ENCODE measurements at regions not wholly inside any gene's neighbourhood (a gene's known extent, or its start where the extent isn't known, plus 50 kb on each side); places are given as distances from the start of the nearest gene placed in this dataset.

DNA sequence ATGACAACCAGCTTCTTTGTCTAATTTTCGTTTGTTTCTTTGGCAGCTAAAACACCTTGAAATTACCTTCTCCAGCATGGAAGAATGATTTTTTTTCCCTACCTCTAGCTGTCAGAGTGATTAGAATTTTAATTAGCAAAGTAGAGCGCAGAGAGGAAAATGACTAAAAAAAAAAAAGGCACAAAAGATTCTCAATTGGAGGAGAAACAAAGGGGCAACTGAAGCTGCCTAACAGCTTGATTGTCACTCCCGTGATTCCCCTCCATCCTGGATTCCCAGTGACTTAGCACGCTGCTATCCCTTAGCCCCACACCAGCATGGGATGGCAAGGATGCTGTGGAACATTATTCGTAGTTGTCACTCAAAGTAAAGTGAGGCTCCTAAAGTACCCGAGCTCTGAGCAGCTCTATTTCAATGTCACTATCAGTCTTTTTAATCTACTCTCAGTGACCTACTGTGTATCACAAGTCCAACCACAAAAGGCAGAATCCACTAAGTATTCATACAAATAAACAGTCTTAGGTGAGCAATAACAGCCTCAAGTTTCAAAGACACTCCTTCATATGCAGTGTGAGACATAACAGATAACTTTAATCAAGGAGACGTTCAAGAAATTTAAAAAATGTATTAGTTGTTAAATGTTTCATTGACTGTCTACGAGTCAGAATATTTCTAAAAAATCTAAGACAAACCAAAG lies 710.0 kb upstream of the GRAMD2B start:
- Histone ChIP-seq H3K36me3 (ENCODE audit: control insufficient read depth in 4 of 4, insufficient read depth in 4 of 4, low read length in 4 of 4) (no peaks in the 10 kb centered on the region), H3K9ac (ENCODE audit: insufficient read depth in 1 of 2, low read length in 2 of 2) (no peak overlapping the region), H3K4me1 (ENCODE audit: control insufficient read depth in 5 of 5, insufficient read depth in 5 of 5, low read length in 5 of 5) (no peaks in the 10 kb centered on the region), H3K4me3 (no peak overlapping the region), H3K27ac (ENCODE audit: low read depth in 1 of 2, low read length in 1 of 2) (no peak overlapping the region), H3K27me3 (ENCODE audit: control insufficient read depth in 3 of 3, insufficient read depth in 3 of 3, low read length in 2 of 3) (no peaks in the 10 kb centered on the region), H3K9me3 (ENCODE audit: control insufficient read depth in 4 of 4, insufficient read depth in 3 of 4, low read length in 3 of 4) (no peaks in the 10 kb centered on the region)
- TF ChIP-seq, protein P1, sequence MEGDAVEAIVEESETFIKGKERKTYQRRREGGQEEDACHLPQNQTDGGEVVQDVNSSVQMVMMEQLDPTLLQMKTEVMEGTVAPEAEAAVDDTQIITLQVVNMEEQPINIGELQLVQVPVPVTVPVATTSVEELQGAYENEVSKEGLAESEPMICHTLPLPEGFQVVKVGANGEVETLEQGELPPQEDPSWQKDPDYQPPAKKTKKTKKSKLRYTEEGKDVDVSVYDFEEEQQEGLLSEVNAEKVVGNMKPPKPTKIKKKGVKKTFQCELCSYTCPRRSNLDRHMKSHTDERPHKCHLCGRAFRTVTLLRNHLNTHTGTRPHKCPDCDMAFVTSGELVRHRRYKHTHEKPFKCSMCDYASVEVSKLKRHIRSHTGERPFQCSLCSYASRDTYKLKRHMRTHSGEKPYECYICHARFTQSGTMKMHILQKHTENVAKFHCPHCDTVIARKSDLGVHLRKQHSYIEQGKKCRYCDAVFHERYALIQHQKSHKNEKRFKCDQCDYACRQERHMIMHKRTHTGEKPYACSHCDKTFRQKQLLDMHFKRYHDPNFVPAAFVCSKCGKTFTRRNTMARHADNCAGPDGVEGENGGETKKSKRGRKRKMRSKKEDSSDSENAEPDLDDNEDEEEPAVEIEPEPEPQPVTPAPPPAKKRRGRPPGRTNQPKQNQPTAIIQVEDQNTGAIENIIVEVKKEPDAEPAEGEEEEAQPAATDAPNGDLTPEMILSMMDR (IDR thresholded peaks at IDR 0.05; ENCODE audit: control extremely low read depth, extremely low read depth), result no peak
- ATAC-seq (ENCODE audit: insufficient read depth, low FRiP score), result no peak
- DNase-seq, result no peak
- WGBS, 2 donors, result 84 to 86% methylated on average over 8 of the region's 8 CpGs

DNA sequence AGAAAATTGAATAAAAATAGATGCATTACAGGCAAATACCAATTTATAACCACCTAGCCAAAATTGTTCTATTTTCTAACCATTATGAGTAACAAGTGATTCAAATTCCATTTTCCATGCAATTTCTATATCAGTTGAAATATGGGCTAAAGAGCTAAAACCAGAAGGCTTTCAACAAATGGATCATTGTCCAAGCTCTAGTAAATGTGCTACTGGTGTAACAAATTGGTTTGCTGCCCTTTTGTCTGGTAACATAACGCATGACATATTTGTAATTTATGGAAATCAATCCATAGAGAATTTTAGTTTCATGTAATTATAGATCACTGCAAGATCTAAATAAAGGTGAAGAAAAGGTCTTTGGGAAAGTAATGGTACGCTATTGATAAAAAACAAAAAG lies 708.0 kb upstream of the GRAMD2B start:
- Histone ChIP-seq H3K27me3 (ENCODE audit: control insufficient read depth in 3 of 3, insufficient read depth in 3 of 3, low read length in 2 of 3) (no peaks in the 10 kb centered on the region), H3K4me3 (no peak overlapping the region), H3K4me1 (ENCODE audit: control insufficient read depth in 5 of 5, insufficient read depth in 5 of 5, low read length in 5 of 5) (no peaks in the 10 kb centered on the region), H3K27ac (ENCODE audit: low read depth in 1 of 2, low read length in 1 of 2) (no peak overlapping the region), H3K9ac (ENCODE audit: insufficient read depth in 1 of 2, low read length in 2 of 2) (no peak overlapping the region), H3K36me3 (ENCODE audit: control insufficient read depth in 4 of 4, insufficient read depth in 4 of 4, low read length in 4 of 4) (no peaks in the 10 kb centered on the region), H3K9me3 (ENCODE audit: control insufficient read depth in 4 of 4, insufficient read depth in 3 of 4, low read length in 3 of 4) (no peaks in the 10 kb centered on the region)
- TF ChIP-seq, protein P1 (IDR thresholded peaks at IDR 0.05; ENCODE audit: control extremely low read depth, extremely low read depth), result no peak
- WGBS, 2 donors, result 95 to 97% methylated on average over 2 of the region's 2 CpGs
- ATAC-seq (ENCODE audit: insufficient read depth, low FRiP score) (no peak), DNase-seq (no peak)

DNA sequence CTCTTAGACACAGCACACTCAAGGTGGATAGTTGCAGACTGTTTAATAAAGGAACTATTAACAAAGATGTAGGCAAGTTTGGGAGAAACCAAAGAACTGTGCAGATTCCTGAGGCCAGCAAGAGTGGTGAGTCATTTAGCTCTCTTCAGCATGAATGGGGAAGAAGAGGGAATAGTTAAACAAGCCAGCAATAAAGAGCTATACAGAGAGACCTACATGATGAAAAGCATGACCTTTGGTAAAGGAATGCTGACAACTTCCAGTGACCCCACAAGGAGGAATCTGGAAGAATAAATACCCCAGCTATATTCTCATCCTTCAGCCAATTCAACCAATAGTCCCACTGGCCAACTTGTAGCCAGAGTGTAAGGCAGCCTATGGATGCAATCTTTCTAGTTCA lies 706.0 kb upstream of the GRAMD2B start:
- no peaks in the 10 kb centered on the region for H3K36me3 ChIP-seq (ENCODE audit: control insufficient read depth in 4 of 4, insufficient read depth in 4 of 4, low read length in 4 of 4)
- no peaks in the 10 kb centered on the region for H3K9me3 ChIP-seq (ENCODE audit: control insufficient read depth in 4 of 4, insufficient read depth in 3 of 4, low read length in 3 of 4)
- ATAC-seq (ENCODE audit: insufficient read depth, low FRiP score) (no peak), DNase-seq (no peak)
- no peak overlapping the region for H3K27ac ChIP-seq (ENCODE audit: low read depth in 1 of 2, low read length in 1 of 2)
- TF ChIP-seq, protein P1 (IDR thresholded peaks at IDR 0.05; ENCODE audit: control extremely low read depth, extremely low read depth), result no peak
- no peak overlapping the region for H3K4me3 ChIP-seq
- H3K9ac ChIP-seq (ENCODE audit: insufficient read depth in 1 of 2, low read length in 2 of 2), result no peak overlapping the region
- no peaks in the 10 kb centered on the region for H3K27me3 ChIP-seq (ENCODE audit: control insufficient read depth in 3 of 3, insufficient read depth in 3 of 3, low read length in 2 of 3)
- H3K4me1 ChIP-seq (ENCODE audit: control insufficient read depth in 5 of 5, insufficient read depth in 5 of 5, low read length in 5 of 5), result no peaks in the 10 kb centered on the region

Measured in lung (tissue), 11 donors.